ENCODE measurements at regions not wholly inside any gene's neighbourhood (a gene's known extent, or its start where the extent isn't known, plus 50 kb on each side); places are given as distances from the start of the nearest gene placed in this dataset.

GRCh38 chr9:126125577-126125976, 201.1 kb upstream of the MVB12B start:
- no peaks in the 10 kb centered on the region for H3K9me3 Mint-ChIP-seq (ENCODE audit: unreplicated experiment)
- no peaks in the 10 kb centered on the region for H3K36me3 Mint-ChIP-seq (ENCODE audit: insufficient read depth, unreplicated experiment)
- no peak for DNase-seq (ENCODE audit: unreplicated experiment)

GRCh38 chr9:126125992-126126409, 200.6 kb upstream of the MVB12B start:
- no peak overlapping the region for H3K4me3 Mint-ChIP-seq (ENCODE audit: unreplicated experiment)
- peaks cover 80% of the 10 kb centered on the region for H3K27me3 Mint-ChIP-seq (ENCODE audit: insufficient read depth, unreplicated experiment)
- no peaks in the 10 kb centered on the region for H3K4me1 Mint-ChIP-seq (ENCODE audit: insufficient read depth, unreplicated experiment)
- no peaks in the 10 kb centered on the region for H3K36me3 Mint-ChIP-seq (ENCODE audit: insufficient read depth, unreplicated experiment)
- POLR2A ChIA-PET = no interaction called here
- H3K27ac Mint-ChIP-seq (ENCODE audit: low read depth, unreplicated experiment) = no peak overlapping the region
- TF ChIP-seq, protein P1, sequence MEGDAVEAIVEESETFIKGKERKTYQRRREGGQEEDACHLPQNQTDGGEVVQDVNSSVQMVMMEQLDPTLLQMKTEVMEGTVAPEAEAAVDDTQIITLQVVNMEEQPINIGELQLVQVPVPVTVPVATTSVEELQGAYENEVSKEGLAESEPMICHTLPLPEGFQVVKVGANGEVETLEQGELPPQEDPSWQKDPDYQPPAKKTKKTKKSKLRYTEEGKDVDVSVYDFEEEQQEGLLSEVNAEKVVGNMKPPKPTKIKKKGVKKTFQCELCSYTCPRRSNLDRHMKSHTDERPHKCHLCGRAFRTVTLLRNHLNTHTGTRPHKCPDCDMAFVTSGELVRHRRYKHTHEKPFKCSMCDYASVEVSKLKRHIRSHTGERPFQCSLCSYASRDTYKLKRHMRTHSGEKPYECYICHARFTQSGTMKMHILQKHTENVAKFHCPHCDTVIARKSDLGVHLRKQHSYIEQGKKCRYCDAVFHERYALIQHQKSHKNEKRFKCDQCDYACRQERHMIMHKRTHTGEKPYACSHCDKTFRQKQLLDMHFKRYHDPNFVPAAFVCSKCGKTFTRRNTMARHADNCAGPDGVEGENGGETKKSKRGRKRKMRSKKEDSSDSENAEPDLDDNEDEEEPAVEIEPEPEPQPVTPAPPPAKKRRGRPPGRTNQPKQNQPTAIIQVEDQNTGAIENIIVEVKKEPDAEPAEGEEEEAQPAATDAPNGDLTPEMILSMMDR (IDR thresholded peaks at IDR 0.05; ENCODE audit: unreplicated experiment) = no peak
- intact Hi-C loops (cut with micrococcal nuclease) = no loop called here
- DNase-seq (ENCODE audit: unreplicated experiment) = no peak
- BruUV-seq (replicated peaks) = no TSS peak
- no peaks in the 10 kb centered on the region for H3K9me3 Mint-ChIP-seq (ENCODE audit: unreplicated experiment)
- CTCF ChIA-PET = no interaction called here

More at GRCh38 chr9:126125577-126125976, 201.1 kb upstream of the MVB12B start:
- intact Hi-C loops (cut with micrococcal nuclease) = no loop called here
- no peaks in the 10 kb centered on the region for H3K4me1 Mint-ChIP-seq (ENCODE audit: insufficient read depth, unreplicated experiment)
- BruUV-seq (replicated peaks) = no TSS peak
- CTCF ChIA-PET = no interaction called here
- TF ChIP-seq, protein P1 (IDR thresholded peaks at IDR 0.05; ENCODE audit: unreplicated experiment) = no peak
- peaks cover 80% of the 10 kb centered on the region for H3K27me3 Mint-ChIP-seq (ENCODE audit: insufficient read depth, unreplicated experiment)
- H3K4me3 Mint-ChIP-seq (ENCODE audit: unreplicated experiment) = no peak overlapping the region
- no peak overlapping the region for H3K27ac Mint-ChIP-seq (ENCODE audit: low read depth, unreplicated experiment)
- POLR2A ChIA-PET = no interaction called here

DNA sequence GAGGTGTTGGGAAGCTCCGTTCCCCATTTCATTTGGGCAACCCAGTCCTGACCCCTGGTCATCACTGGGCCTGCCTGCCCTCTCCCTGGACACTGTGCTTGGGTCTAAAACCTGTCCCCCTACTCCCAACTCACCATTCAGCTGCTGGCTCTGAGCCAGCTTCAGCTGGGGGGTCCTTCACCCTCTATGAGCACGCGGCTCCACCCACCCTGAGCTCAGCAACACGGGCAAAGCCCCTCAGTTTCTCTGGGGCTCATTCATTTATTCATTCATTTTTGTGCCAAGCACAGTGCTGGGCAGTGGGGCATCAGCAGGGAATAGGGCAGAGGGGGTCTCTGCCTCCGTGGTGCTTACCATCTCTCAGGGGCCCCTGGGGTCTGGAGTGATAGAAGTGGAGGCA, 199.8 kb upstream of the MVB12B start:
- BruUV-seq (replicated peaks) = no TSS peak
- DNase-seq (ENCODE audit: unreplicated experiment) = no peak
- no peaks in the 10 kb centered on the region for H3K36me3 Mint-ChIP-seq (ENCODE audit: insufficient read depth, unreplicated experiment)
- no peaks in the 10 kb centered on the region for H3K9me3 Mint-ChIP-seq (ENCODE audit: unreplicated experiment)
- no peak overlapping the region for H3K4me3 Mint-ChIP-seq (ENCODE audit: unreplicated experiment)
- H3K27ac Mint-ChIP-seq (ENCODE audit: low read depth, unreplicated experiment) = no peak overlapping the region
- no peaks in the 10 kb centered on the region for H3K4me1 Mint-ChIP-seq (ENCODE audit: insufficient read depth, unreplicated experiment)
- H3K27me3 Mint-ChIP-seq (ENCODE audit: insufficient read depth, unreplicated experiment) = peaks cover 88% of the 10 kb centered on the region
- TF ChIP-seq, protein P1 (IDR thresholded peaks at IDR 0.05; ENCODE audit: unreplicated experiment) = no peak
- CTCF ChIA-PET = interaction anchor here (0.6 kb wide), 1 partner anchor 377 kb away, joined by 4 read pairs; no protein-coding TSS in a partner anchor
- POLR2A ChIA-PET = no interaction called here
- intact Hi-C loops (cut with micrococcal nuclease) = no loop called here

DNA sequence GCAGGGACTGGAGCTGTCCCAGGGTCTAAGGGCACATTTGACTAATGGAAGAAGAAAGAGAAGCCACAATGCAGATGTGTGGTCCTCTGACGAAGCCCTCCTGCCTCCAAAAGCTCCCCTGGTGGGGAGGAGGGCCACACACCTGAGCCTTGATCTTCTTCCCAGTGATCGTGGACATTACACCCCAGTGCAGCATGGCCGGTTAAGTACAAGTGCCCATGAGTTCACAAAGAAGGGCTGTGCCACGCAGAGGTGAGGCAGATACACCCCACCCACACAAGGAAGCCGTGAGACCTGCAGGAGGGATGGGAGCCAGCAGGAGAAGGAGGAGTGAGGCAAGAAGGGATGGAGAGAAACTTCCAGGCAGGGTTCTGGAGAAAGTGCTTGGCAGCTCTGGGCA, 199.0 kb upstream of the MVB12B start:
- peaks cover 92% of the 10 kb centered on the region for H3K27me3 Mint-ChIP-seq (ENCODE audit: insufficient read depth, unreplicated experiment)
- CTCF ChIA-PET = interaction anchor here (0.7 kb wide), 1 partner anchor 15 kb away, joined by 3 read pairs; no protein-coding TSS in a partner anchor
- POLR2A ChIA-PET = no interaction called here

More for the DNA sequence above, 199.0 kb upstream of the MVB12B start:
- no peak for DNase-seq (ENCODE audit: unreplicated experiment)
- Mint-ChIP-seq H3K27ac (ENCODE audit: low read depth, unreplicated experiment) (no peak overlapping the region), H3K4me3 (ENCODE audit: unreplicated experiment) (no peak overlapping the region), H3K36me3 (ENCODE audit: insufficient read depth, unreplicated experiment) (no peaks in the 10 kb centered on the region), H3K4me1 (ENCODE audit: insufficient read depth, unreplicated experiment) (no peaks in the 10 kb centered on the region), H3K9me3 (ENCODE audit: unreplicated experiment) (no peaks in the 10 kb centered on the region)
- TF ChIP-seq, protein P1 (IDR thresholded peaks at IDR 0.05; ENCODE audit: unreplicated experiment) = no peak
- intact Hi-C loops (cut with micrococcal nuclease) = no loop called here
- no TSS peak for BruUV-seq (replicated peaks)

All from MCF 10A (cell line).